ENCODE measurements at regions not wholly inside any gene's neighbourhood (a gene's known extent, or its start where the extent isn't known, plus 50 kb on each side); places are given as distances from the start of the nearest gene placed in this dataset.

GRCh38 chr17:36680701-36681202 lies 79.4 kb downstream of the MRM1 start:
- ChIA-PET POLR2A (no interaction called here), CTCF (no interaction called here)
- TF ChIP-seq TARDBP (IDR thresholded peaks at IDR 0.05) (no peak), SUZ12 (IDR thresholded peaks at IDR 0.05) (no peak), HDGF (IDR thresholded peaks at IDR 0.05; ENCODE audit: borderline replicate concordance) (no peak), PKNOX1 (IDR thresholded peaks at IDR 0.05) (no peak), NFRKB (IDR thresholded peaks at IDR 0.05) (no peak), ELF4 (IDR thresholded peaks at IDR 0.05) (no peak), CTBP1 (IDR thresholded peaks at IDR 0.05; ENCODE audit: borderline replicate concordance) (no peak), ARNT (IDR thresholded peaks at IDR 0.05) (no peak), FOXM1 (IDR thresholded peaks at IDR 0.05; ENCODE audit: borderline replicate concordance) (no peak), BHLHE40 (IDR thresholded peaks at IDR 0.05; ENCODE audit: borderline replicate concordance) (no peak), ZNF384 (IDR thresholded peaks at IDR 0.05) (no peak), FOXK2 (IDR thresholded peaks at IDR 0.05) (no peak), SP1 (IDR thresholded peaks at IDR 0.05) (no peak), FOXA1 (IDR thresholded peaks at IDR 0.05) (no peak), L3MBTL2 (conservative IDR thresholded peaks at IDR 0.05) (no peak), LEF1 (IDR thresholded peaks at IDR 0.05; ENCODE audit: borderline replicate concordance) (no peak)
- DNase-seq (ENCODE audit: extremely low spot score), result no peak

GRCh38 chr17:36682773-36683172 lies 81.4 kb downstream of the MRM1 start:
- CTCF ChIA-PET, result no interaction called here
- POLR2A ChIA-PET, result no interaction called here
- TF ChIP-seq L3MBTL2 (conservative IDR thresholded peaks at IDR 0.05) (no peak), PKNOX1 (IDR thresholded peaks at IDR 0.05) (peak; percentile 58; the same call in 1 of the 2 replicates)
- DNase-seq (ENCODE audit: extremely low spot score), result no peak

- CTCF ChIA-PET, result interaction anchor here (0.7 kb wide), 1 partner anchor 82 kb away, joined by 3 read pairs; no protein-coding TSS in a partner anchor
Observed at GRCh38 chr17:36683387-36683786, 82.0 kb downstream of the MRM1 start.

GRCh38 chr17:36684134-36684533 lies 82.8 kb downstream of the MRM1 start:
- TF ChIP-seq BHLHE40 (IDR thresholded peaks at IDR 0.05; ENCODE audit: borderline replicate concordance), result no peak
- no peak for TF ChIP-seq SP1 (IDR thresholded peaks at IDR 0.05)
- no peak for TF ChIP-seq SUZ12 (IDR thresholded peaks at IDR 0.05)
- TF ChIP-seq FOXK2 (IDR thresholded peaks at IDR 0.05), result no peak
- no peak for TF ChIP-seq L3MBTL2 (conservative IDR thresholded peaks at IDR 0.05)
- TF ChIP-seq FOXM1 (IDR thresholded peaks at IDR 0.05; ENCODE audit: borderline replicate concordance), result no peak
- no peak for TF ChIP-seq PKNOX1 (IDR thresholded peaks at IDR 0.05)
- TF ChIP-seq CTBP1 (IDR thresholded peaks at IDR 0.05; ENCODE audit: borderline replicate concordance), result no peak
- TF ChIP-seq ELF4 (IDR thresholded peaks at IDR 0.05), result no peak
- TF ChIP-seq ARNT (IDR thresholded peaks at IDR 0.05), result no peak
- no peak for TF ChIP-seq HDGF (IDR thresholded peaks at IDR 0.05; ENCODE audit: borderline replicate concordance)
- TF ChIP-seq FOXA1 (IDR thresholded peaks at IDR 0.05), result no peak
- no peak for TF ChIP-seq ZNF384 (IDR thresholded peaks at IDR 0.05)
- TF ChIP-seq NFRKB (IDR thresholded peaks at IDR 0.05), result no peak
- no peak for TF ChIP-seq LEF1 (IDR thresholded peaks at IDR 0.05; ENCODE audit: borderline replicate concordance)
- POLR2A ChIA-PET, result no interaction called here
- DNase-seq (ENCODE audit: extremely low spot score), result no peak
- CTCF ChIA-PET, result interaction anchor here (0.6 to 0.7 kb wide), 2 partner anchors 82 to 174 kb away, joined by 3 to 5 read pairs; no protein-coding TSS in a partner anchor

More at GRCh38 chr17:36683387-36683786, 82.0 kb downstream of the MRM1 start:
- POLR2A ChIA-PET, result no interaction called here
- DNase-seq (ENCODE audit: extremely low spot score), result no peak
- TF ChIP-seq BHLHE40 (IDR thresholded peaks at IDR 0.05; ENCODE audit: borderline replicate concordance) (no peak), ELF4 (IDR thresholded peaks at IDR 0.05) (no peak), LEF1 (IDR thresholded peaks at IDR 0.05; ENCODE audit: borderline replicate concordance) (no peak), FOXA1 (IDR thresholded peaks at IDR 0.05) (no peak), NFRKB (IDR thresholded peaks at IDR 0.05) (no peak), SUZ12 (IDR thresholded peaks at IDR 0.05) (no peak), L3MBTL2 (conservative IDR thresholded peaks at IDR 0.05) (no peak), ARNT (IDR thresholded peaks at IDR 0.05) (no peak), PKNOX1 (IDR thresholded peaks at IDR 0.05) (no peak), CTBP1 (IDR thresholded peaks at IDR 0.05; ENCODE audit: borderline replicate concordance) (no peak), FOXM1 (IDR thresholded peaks at IDR 0.05; ENCODE audit: borderline replicate concordance) (no peak), FOXK2 (IDR thresholded peaks at IDR 0.05) (no peak), ZNF384 (IDR thresholded peaks at IDR 0.05) (no peak)

- POLR2A ChIA-PET, result interaction anchor here (0.6 to 0.8 kb wide), 2 partner anchors 28 to 196 kb away, joined by 3 read pairs; no protein-coding TSS in a partner anchor
- no peak for DNase-seq (ENCODE audit: extremely low spot score)
- TF ChIP-seq FOXM1 (IDR thresholded peaks at IDR 0.05; ENCODE audit: borderline replicate concordance), result no peak
- no peak for TF ChIP-seq FOXK2 (IDR thresholded peaks at IDR 0.05)
- no peak for TF ChIP-seq ZNF384 (IDR thresholded peaks at IDR 0.05)
- TF ChIP-seq ELF4 (IDR thresholded peaks at IDR 0.05), result no peak
- no peak for TF ChIP-seq SP1 (IDR thresholded peaks at IDR 0.05)
- CTCF ChIA-PET, result interaction anchor here (0.9 kb wide), 1 partner anchor 20 kb away, joined by 3 read pairs; no protein-coding TSS in a partner anchor
Observed at GRCh38 chr17:36686123-36686669, 84.8 kb downstream of the MRM1 start.

- CTCF ChIA-PET, result no interaction called here
- no peak for TF ChIP-seq FOXM1 (IDR thresholded peaks at IDR 0.05; ENCODE audit: borderline replicate concordance)
- no peak for TF ChIP-seq L3MBTL2 (conservative IDR thresholded peaks at IDR 0.05)
- TF ChIP-seq PKNOX1 (IDR thresholded peaks at IDR 0.05), result no peak
- no peak for TF ChIP-seq FOXK2 (IDR thresholded peaks at IDR 0.05)
- TF ChIP-seq TARDBP (IDR thresholded peaks at IDR 0.05), result no peak
- no peak for TF ChIP-seq SUZ12 (IDR thresholded peaks at IDR 0.05)
- no peak for TF ChIP-seq CTBP1 (IDR thresholded peaks at IDR 0.05; ENCODE audit: borderline replicate concordance)
- no peak for TF ChIP-seq BHLHE40 (IDR thresholded peaks at IDR 0.05; ENCODE audit: borderline replicate concordance)
- TF ChIP-seq LEF1 (IDR thresholded peaks at IDR 0.05; ENCODE audit: borderline replicate concordance), result no peak
Observed at GRCh38 chr17:36687736-36688135, 86.4 kb downstream of the MRM1 start.

More at GRCh38 chr17:36687736-36688135, 86.4 kb downstream of the MRM1 start:
- POLR2A ChIA-PET, result no interaction called here
- DNase-seq (ENCODE audit: extremely low spot score), result no peak

All from HEK293T (cell line).